H1 (cell line): ENCODE measurements at regions not wholly inside any gene's neighbourhood (a gene's known extent, or its start where the extent isn't known, plus 50 kb on each side); places are given as distances from the start of the nearest gene placed in this dataset.

Source experiments
- CTCF ChIA-PET: fragments of 300-600 bp; sonication (Branson Sonifier 250); formaldehyde crosslinking; loops from one replicate; lab custom pipeline; 2021; ENCODE audit not compliant: partially characterized antibody; lab: Charles Lee
- POLR2A ChIA-PET: fragments of 300-600 bp; sonication (Branson Sonifier 250); formaldehyde crosslinking; loops from one replicate; lab custom pipeline; 2021; ENCODE audit warnings: inconsistent platforms; ENCODE audit not compliant: partially characterized antibody; lab: Charles Lee
- DNase-seq, 2 experiments: peaks; one replicate each; pipeline versions ENCODE4 v3.0.0 to v3.0.0-alpha.2; 2010 to 2022; ENCODE audit warnings: low spot score in 2 of 2, low read depth in 1 of 2, mixed read lengths in 1 of 2
- FAIRE-seq: peaks from 2 replicates; lab custom pipeline; 2011; peaks lifted over from hg19 to GRCh38; lab: Jason Lieb, UNC
- H2AFZ ChIP-seq: 2 replicates; pipeline ENCODE4 v1.8.1; 2012; ENCODE audit warnings: low read length, inconsistent platforms
- H2AK5ac ChIP-seq: 2 replicates; pipeline ENCODE4 v1.6.1; 2013; ENCODE audit warnings: low read depth, low read length
- H2BK120ac ChIP-seq: replicated peaks from 2 replicates; pipeline ENCODE3; 2013; ENCODE audit warnings: low read depth, low read length, inconsistent platforms
- H2BK12ac ChIP-seq: 2 replicates; pipeline ENCODE4 v1.6.1; 2013; ENCODE audit warnings: low read depth, low read length
- H2BK15ac ChIP-seq: 2 replicates; pipeline ENCODE4 v1.6.1; 2013; ENCODE audit warnings: low read length
- H2BK20ac ChIP-seq: 2 replicates; pipeline ENCODE4 v1.6.1; 2013; ENCODE audit warnings: low read length
- H2BK5ac ChIP-seq: 2 replicates; pipeline ENCODE4 v1.6.1; 2013; ENCODE audit warnings: low read depth, low read length
- H3K14ac ChIP-seq: 2 replicates; pipeline ENCODE4 v1.6.1; 2013; ENCODE audit warnings: inconsistent platforms; ENCODE audit not compliant: insufficient read length
- H3K18ac ChIP-seq: 2 replicates; pipeline ENCODE4 v1.6.1; 2013; ENCODE audit warnings: low read length; ENCODE audit errors: extremely low read depth
- H3K23ac ChIP-seq: 2 replicates; pipeline ENCODE4 v1.6.1; 2013; ENCODE audit warnings: inconsistent platforms; ENCODE audit not compliant: insufficient read length
- H3K23me2 ChIP-seq: 2 replicates; pipeline ENCODE4 v1.6.1; 2013; ENCODE audit warnings: low read depth, low read length
- H3K27ac ChIP-seq: 2 replicates; pipeline ENCODE4 v1.6.1; 2011; ENCODE audit warnings: low read depth, low read length, inconsistent platforms
- H3K27me3 ChIP-seq, 4 experiments: replicated peaks in 1 of 4; 1 replicate in 1 of 4; 2 replicates in 3 of 4; pipeline versions ENCODE4 v1.6.1 to v1.8.1; 2011 to 2013; ENCODE audit warnings: low read length in 3 of 4, mild to moderate bottlenecking in 3 of 4, inconsistent platforms in 2 of 4, mixed read lengths in 2 of 4, moderate library complexity in 1 of 4; ENCODE audit not compliant: control insufficient read depth in 3 of 4, insufficient read depth in 3 of 4; ENCODE audit errors: extremely low read depth in 1 of 4
- H3K36me3 ChIP-seq, 4 experiments: 2 replicates each; pipeline versions ENCODE4 v1.6.1 to v1.8.1; 2011 to 2013; ENCODE audit warnings: mild to moderate bottlenecking in 4 of 4, low read length in 3 of 4, moderate library complexity in 2 of 4, control low read depth in 1 of 4, inconsistent platforms in 1 of 4; ENCODE audit not compliant: insufficient read depth in 4 of 4, control insufficient read depth in 2 of 4
- H3K4ac ChIP-seq: replicated peaks from 2 replicates; pipeline ENCODE3; 2013; ENCODE audit warnings: low read length, low read depth, mixed read lengths, inconsistent platforms; ENCODE audit not compliant: insufficient read length
- H3K4me1 ChIP-seq, 4 experiments: replicated peaks in 1 of 4; 1 replicate in 1 of 4; 2 replicates in 3 of 4; pipeline versions ENCODE4 v1.6.1 to v1.8.1; 2011 to 2013; ENCODE audit warnings: low read length in 3 of 4, inconsistent platforms in 2 of 4, mixed read lengths in 1 of 4; ENCODE audit not compliant: insufficient read depth in 4 of 4, control insufficient read depth in 3 of 4
- H3K4me2 ChIP-seq, 2 experiments: 2 replicates each; pipeline versions ENCODE4 v1.6.1 to v1.8.1; 2011 to 2013; ENCODE audit warnings: low read depth in 2 of 2, low read length in 2 of 2, control low read depth in 1 of 2, inconsistent platforms in 1 of 2, mild to moderate bottlenecking in 1 of 2; ENCODE audit not compliant: insufficient read depth in 1 of 2
- H3K4me3 ChIP-seq, 4 experiments: fragments of 200-600, 300-600 bp in 1 of 4; sonication (generic), shearing (Covaris generic), sonication (Bioruptor Twin) in 1 of 4; 2 replicates each; pipeline versions ENCODE4 v1.5.1 to v1.8.1; 2011 to 2016; ENCODE audit warnings: low read length in 4 of 4, low read depth in 3 of 4, control low read depth in 2 of 4, inconsistent platforms in 2 of 4, mild to moderate bottlenecking in 2 of 4, mixed read lengths in 1 of 4, moderate library complexity in 1 of 4; ENCODE audit not compliant: insufficient read depth in 2 of 4; ENCODE audit errors: extremely low read depth in 1 of 4
- H3K56ac ChIP-seq: replicated peaks from 2 replicates; pipeline ENCODE3; 2013; ENCODE audit warnings: low read depth, mild to moderate bottlenecking, mixed read lengths, low read length, inconsistent platforms; ENCODE audit not compliant: insufficient read length
- H3K79me1 ChIP-seq: 2 replicates; pipeline ENCODE4 v1.6.1; 2013; ENCODE audit warnings: low read depth, low read length, control low read depth
- H3K79me2 ChIP-seq, 2 experiments: 2 replicates each; pipeline versions ENCODE4 v1.6.1 to v1.8.1; 2012 to 2013; ENCODE audit warnings: low read length in 2 of 2, mild to moderate bottlenecking in 2 of 2, inconsistent platforms in 1 of 2; ENCODE audit not compliant: insufficient read depth in 2 of 2, control insufficient read depth in 1 of 2
- H3K9ac ChIP-seq, 4 experiments: replicated peaks in 1 of 4; 1 replicate in 1 of 4; 2 replicates in 3 of 4; pipeline versions ENCODE4 v1.6.1 to v1.8.1; 2011 to 2013; ENCODE audit warnings: low read depth in 3 of 4, low read length in 3 of 4, control low read depth in 2 of 4, mild to moderate bottlenecking in 2 of 4, moderate library complexity in 2 of 4, inconsistent platforms in 1 of 4; ENCODE audit errors: extremely low read depth in 1 of 4
- H3K9me3 ChIP-seq, 2 experiments: 2 replicates each; pipeline versions ENCODE4 v1.6.1 to v1.8.1; 2012 to 2013; ENCODE audit warnings: mild to moderate bottlenecking in 2 of 2, moderate library complexity in 2 of 2, control low read depth in 1 of 2, inconsistent platforms in 1 of 2, low read depth in 1 of 2, low read length in 1 of 2, mixed read lengths in 1 of 2; ENCODE audit not compliant: insufficient read depth in 2 of 2
- H4K20me1 ChIP-seq, 2 experiments: replicated peaks in 1 of 2; 2 replicates each; pipeline versions ENCODE3 to v1.8.1; 2011 to 2013; ENCODE audit warnings: inconsistent platforms in 2 of 2, low read length in 2 of 2, mild to moderate bottlenecking in 1 of 2; ENCODE audit not compliant: insufficient read depth in 2 of 2, control insufficient read depth in 1 of 2
- H4K5ac ChIP-seq: 2 replicates; pipeline ENCODE4 v1.6.1; 2013; ENCODE audit warnings: low read length, low read depth, mixed read lengths, inconsistent platforms; ENCODE audit not compliant: insufficient read length
- H4K8ac ChIP-seq: 2 replicates; pipeline ENCODE4 v1.8.0; 2013; ENCODE audit warnings: mild to moderate bottlenecking, moderate library complexity, low read length, inconsistent platforms; ENCODE audit not compliant: insufficient read depth; ENCODE audit errors: extremely low read depth
- H4K91ac ChIP-seq: replicated peaks from 2 replicates; pipeline ENCODE3; 2013; ENCODE audit warnings: low read length, mixed read lengths, inconsistent platforms; ENCODE audit not compliant: insufficient read length
- BRCA1 ChIP-seq: IDR thresholded peaks from 2 replicates; pipeline ENCODE4 v1.6.1; 2012; ENCODE audit warnings: low read depth, low read length, improper control_type of control experiment
- CTBP2 ChIP-seq: IDR thresholded peaks from 2 replicates; pipeline ENCODE4 v1.7.0; 2011; ENCODE audit warnings: borderline replicate concordance, mild to moderate bottlenecking, moderate library complexity, mixed read lengths, low read length; ENCODE audit not compliant: insufficient read depth, insufficient read length
- FOSL1 ChIP-seq: IDR thresholded peaks from 2 replicates; pipeline ENCODE4 v1.6.1; 2011; ENCODE audit warnings: mild to moderate bottlenecking, low read depth, low read length, moderate library complexity; ENCODE audit not compliant: insufficient read depth
- POU5F1 ChIP-seq: IDR thresholded peaks from 2 replicates; pipeline ENCODE4 v1.6.1; 2011; ENCODE audit warnings: low read depth, mild to moderate bottlenecking, low read length, moderate library complexity
- RFX5 ChIP-seq: IDR thresholded peaks from 2 replicates; pipeline ENCODE4 v1.6.1; 2011; ENCODE audit warnings: low read depth, low read length, improper control_type of control experiment, borderline replicate concordance
- SP4 ChIP-seq: IDR thresholded peaks from 2 replicates; pipeline ENCODE4 v1.6.1; 2012; ENCODE audit warnings: low read length, inconsistent platforms
- SUZ12 ChIP-seq: fragments of 200-600 bp; sonication (generic); IDR thresholded peaks from 2 replicates; pipeline ENCODE4 v1.6.1; 2012; ENCODE audit warnings: mild to moderate bottlenecking, inconsistent platforms, low read length, moderate library complexity, mixed read lengths
- USF2 ChIP-seq: IDR thresholded peaks from 2 replicates; pipeline ENCODE4 v1.6.1; 2011; ENCODE audit warnings: low read length, improper control_type of control experiment
- WGBS, 2 experiments: shearing (Covaris generic) in 1 of 2; methylation state at CpG; one replicate each; pipeline versions ENCODE4 v1.1.6 to v1.1.7; 2013 to 2015; ENCODE audit warnings: low lambda C conversion rate in 2 of 2, mixed read lengths in 2 of 2, inconsistent platforms in 1 of 2, low coverage in 1 of 2, missing lambda C conversion rate in 1 of 2; ENCODE audit not compliant: insufficient replicate concordance in 2 of 2, insufficient coverage in 1 of 2, insufficient read length in 1 of 2; ENCODE audit errors: extremely low coverage in 1 of 2, missing lambda C conversion rate in 1 of 2; 5-methylcytosine and 5-hydroxymethylcytosine counted together

GRCh38 chr14:98916036-98916435 is 356.0 kb downstream of the BCL11B start:
- no peaks in the 10 kb centered on the region for H4K20me1 ChIP-seq
- H4K8ac ChIP-seq = no peak overlapping the region
- H2BK5ac ChIP-seq = no peak overlapping the region
- H3K27me3 ChIP-seq = no peaks in the 10 kb centered on the region
- H3K79me1 ChIP-seq = no peaks in the 10 kb centered on the region
- no peak overlapping the region for H2BK15ac ChIP-seq
- H3K4me1 ChIP-seq = 0 out of 7 replicates have a peak, but pooled peaks cover 0 to 4% (median 0%) of the 10 kb centered on the region in 4 experiments
- H3K9ac ChIP-seq = no peak overlapping the region
- no peak overlapping the region for H3K23ac ChIP-seq
- H3K4ac ChIP-seq = no peak overlapping the region
- no peak overlapping the region for H3K4me2 ChIP-seq
- peak overlapping the region; percentile 57; the same call in 1 of the 2 replicates for H2AFZ ChIP-seq
- H2AK5ac ChIP-seq = no peak overlapping the region
- no peaks in the 10 kb centered on the region for H3K9me3 ChIP-seq
- no peak overlapping the region for H2BK12ac ChIP-seq
- no peaks in the 10 kb centered on the region for H3K23me2 ChIP-seq
- no peak overlapping the region for H4K5ac ChIP-seq
- ChIA-PET POLR2A (no interaction called here), CTCF (no interaction called here)
- FAIRE-seq = no peak
- no peaks in the 10 kb centered on the region for H3K79me2 ChIP-seq
- H3K56ac ChIP-seq = no peak overlapping the region
- H4K91ac ChIP-seq = no peak overlapping the region
- no peak overlapping the region for H2BK120ac ChIP-seq
- no peaks in the 10 kb centered on the region for H3K36me3 ChIP-seq
- H3K27ac ChIP-seq = no peak overlapping the region
- TF ChIP-seq POU5F1 (no peak), FOSL1 (no peak), SUZ12 (no peak), USF2 (no peak), BRCA1 (no peak), CTBP2 (no peak), SP4 (no peak), RFX5 (no peak)
- TF ChIP-seq, all 59 proteins: peak for 0
- no peak overlapping the region for H3K4me3 ChIP-seq
- no peak for DNase-seq
- no peak overlapping the region for H3K18ac ChIP-seq
- whole genome bisulfite sequencing, 2 experiments = 78% methylated on average over 4 of the region's 4 CpGs; no CpG with 5 or more reads in 1 of the 2 experiments
- H3K14ac ChIP-seq = no peak overlapping the region
- H2BK20ac ChIP-seq = no peak overlapping the region
